Spinal cord (tissue), 9 donors: ENCODE measurements at regions not wholly inside any gene's neighbourhood (a gene's known extent, or its start where the extent isn't known, plus 50 kb on each side); places are given as distances from the start of the nearest gene placed in this dataset.
A peak's percentile ranks its signal among the peaks of the same experiment; 100 is the strongest.
"Not testable (repeated sequence)": the region's sequence is repeated elsewhere in the genome, so short reads cannot be mapped to it uniquely, and the experiment has no call there.

Experiments used
- DNase-seq, 6 donors: peaks; one replicate each; pipeline versions ENCODE4 v3.0.0 to v3.0.0-alpha.2; 2013 to 2015; ENCODE audit warnings: low spot score in 6 of 6, low read depth in 4 of 6
- H3K27ac ChIP-seq: one replicate; pipeline ENCODE4 v1.5.1; 2013; ENCODE audit warnings: low read depth, low read length, control low read depth
- H3K27me3 ChIP-seq: one replicate; pipeline ENCODE4 v1.6.1; 2013; ENCODE audit warnings: low read length; ENCODE audit not compliant: control insufficient read depth, insufficient read depth
- H3K36me3 ChIP-seq: one replicate; pipeline ENCODE4 v1.6.1; 2013; ENCODE audit warnings: low read length; ENCODE audit not compliant: control insufficient read depth, insufficient read depth
- H3K4me1 ChIP-seq: one replicate; pipeline ENCODE4 v1.6.1; 2013; ENCODE audit warnings: low read length; ENCODE audit not compliant: control insufficient read depth, insufficient read depth
- H3K4me3 ChIP-seq: one replicate; pipeline ENCODE4 v1.5.1; 2013; ENCODE audit warnings: low read depth, low read length, control low read depth
- H3K9me3 ChIP-seq: one replicate; pipeline ENCODE4 v1.6.1; 2013; ENCODE audit warnings: low read length; ENCODE audit not compliant: control insufficient read depth, insufficient read depth
- WGBS: methylation state at CpG from one replicate; pipeline ENCODE4 v1.1.5; 2013; ENCODE audit warnings: missing lambda C conversion rate; ENCODE audit not compliant: insufficient coverage; 5-methylcytosine and 5-hydroxymethylcytosine counted together
- donor health status: healthy.

DNA sequence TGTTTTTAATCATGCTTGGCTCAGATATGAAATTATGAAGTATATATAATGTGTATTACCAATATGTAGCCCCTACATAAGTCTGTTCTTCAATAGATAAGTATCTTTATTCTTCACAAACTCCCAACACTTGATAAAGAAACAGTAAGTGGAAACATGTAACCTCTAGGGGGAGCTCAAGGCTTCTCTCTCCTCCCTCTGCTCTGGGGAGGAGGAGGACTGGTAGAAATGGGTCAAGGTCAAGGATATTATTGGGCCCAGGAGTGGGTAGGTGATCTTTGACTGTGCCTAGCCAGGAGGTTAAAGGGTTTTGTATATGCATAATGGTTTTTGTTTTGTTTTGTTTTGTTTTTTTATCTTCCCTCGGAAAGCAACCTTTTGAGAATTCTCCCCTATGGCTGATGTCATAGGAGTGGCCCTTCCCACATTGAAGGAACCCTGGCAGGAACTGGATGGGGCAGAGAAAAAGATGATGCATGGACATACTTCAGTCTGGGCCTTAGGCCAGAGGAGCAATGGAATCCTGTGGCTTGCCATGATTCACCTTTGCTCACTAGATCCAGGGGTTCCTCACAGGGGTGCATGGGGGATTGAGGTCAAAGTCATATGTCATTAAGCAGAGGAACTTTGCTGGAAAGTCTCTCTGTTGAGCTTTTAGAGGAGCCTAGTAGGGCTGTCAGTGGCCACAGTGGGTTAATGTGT is 460.3 kb downstream of the MID1IP1 start:
- Histone ChIP-seq H3K4me3 (no peak overlapping the region), H3K36me3 (no peaks in the 10 kb centered on the region), H3K9me3 (no peaks in the 10 kb centered on the region), H3K27ac (no peak overlapping the region), H3K4me1 (no peaks in the 10 kb centered on the region), H3K27me3 (peaks cover 2% of the 10 kb centered on the region)
- peak in 3 of 6 donors; percentile 1 to 61 (median 42) for DNase-seq
- WGBS: no CpG with 5 or more reads among the region's 1 CpG

DNA sequence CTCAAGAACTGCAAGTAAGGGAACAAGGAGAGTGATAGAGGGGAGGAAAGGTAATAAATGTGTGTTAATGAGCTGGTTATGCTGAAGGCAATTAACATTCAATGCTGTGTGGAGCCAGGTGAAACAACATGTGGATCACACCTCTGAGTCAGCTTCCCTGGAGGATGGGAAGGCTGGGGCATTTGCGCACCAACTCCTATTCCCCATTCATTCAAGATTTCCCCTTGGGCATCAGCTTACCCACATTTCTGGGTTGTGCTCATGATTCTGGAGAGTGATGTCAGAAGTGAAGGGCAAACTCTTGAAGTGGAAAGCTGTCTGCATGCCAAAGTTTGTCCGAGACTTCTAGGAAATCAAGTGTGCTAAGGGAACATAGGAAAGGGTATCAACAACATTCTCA is 461.4 kb downstream of the MID1IP1 start:
- peaks cover 2% of the 10 kb centered on the region for H3K27me3 ChIP-seq
- no peaks in the 10 kb centered on the region for H3K4me1 ChIP-seq
- no peaks in the 10 kb centered on the region for H3K9me3 ChIP-seq
- no peak overlapping the region for H3K4me3 ChIP-seq
- H3K36me3 ChIP-seq: no peaks in the 10 kb centered on the region
- no peak overlapping the region for H3K27ac ChIP-seq
- no peak for DNase-seq
- WGBS: no CpG with 5 or more reads among the region's 2 CpGs

DNA sequence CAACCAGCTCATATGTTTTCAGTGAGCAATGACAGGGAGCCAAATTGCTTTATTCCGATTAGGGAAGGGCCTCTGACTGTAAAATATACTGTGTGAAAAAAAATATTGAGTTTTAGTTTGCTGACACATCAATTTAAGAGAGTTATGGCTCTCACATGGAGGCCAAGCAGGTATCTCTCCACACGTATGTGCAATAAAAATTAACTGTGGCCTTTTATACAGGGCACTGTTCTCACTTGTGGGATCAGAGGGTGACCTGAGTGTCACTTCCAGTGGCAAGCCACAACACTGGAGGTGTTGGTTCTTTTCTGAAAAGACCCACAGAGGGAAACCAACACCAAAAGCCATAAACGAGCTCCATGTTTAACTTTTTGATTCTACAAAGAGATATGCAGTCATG is 462.8 kb downstream of the MID1IP1 start:
- 65% methylated on average over 2 of the region's 3 CpGs for WGBS
- no peaks in the 10 kb centered on the region for H3K36me3 ChIP-seq

DNA sequence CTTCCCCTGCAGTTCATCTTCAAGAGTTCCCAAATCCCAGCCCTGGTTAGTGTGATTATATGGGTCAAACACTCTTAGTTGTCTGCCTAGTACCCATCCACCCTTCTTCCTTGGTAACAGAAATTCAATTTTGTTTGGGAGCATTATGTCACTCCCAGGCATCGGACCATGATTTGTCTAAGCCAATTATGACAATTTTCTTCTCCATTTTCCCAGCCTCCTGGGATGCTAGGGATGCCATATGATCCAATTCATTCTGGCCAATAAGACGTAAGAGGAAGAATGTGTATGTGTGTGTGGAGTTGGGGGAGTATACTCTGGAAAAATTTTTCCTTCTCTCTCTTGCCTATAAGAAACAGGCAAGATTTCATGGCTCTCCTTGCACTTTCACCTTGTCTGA is 465.9 kb downstream of the MID1IP1 start:
- WGBS: no CpG with 5 or more reads among the region's 2 CpGs
- Histone ChIP-seq H3K27ac (no peak overlapping the region), H3K9me3 (no peaks in the 10 kb centered on the region), H3K4me1 (no peaks in the 10 kb centered on the region), H3K4me3 (no peak overlapping the region), H3K27me3 (no peaks in the 10 kb centered on the region), H3K36me3 (no peaks in the 10 kb centered on the region)
- DNase-seq: no peak

More for the DNA sequence above, 462.8 kb downstream of the MID1IP1 start:
- DNase-seq: no peak
- Histone ChIP-seq H3K4me1 (no peaks in the 10 kb centered on the region), H3K27me3 (peaks cover 2% of the 10 kb centered on the region), H3K27ac (no peak overlapping the region), H3K9me3 (no peaks in the 10 kb centered on the region), H3K4me3 (no peak overlapping the region)

DNA sequence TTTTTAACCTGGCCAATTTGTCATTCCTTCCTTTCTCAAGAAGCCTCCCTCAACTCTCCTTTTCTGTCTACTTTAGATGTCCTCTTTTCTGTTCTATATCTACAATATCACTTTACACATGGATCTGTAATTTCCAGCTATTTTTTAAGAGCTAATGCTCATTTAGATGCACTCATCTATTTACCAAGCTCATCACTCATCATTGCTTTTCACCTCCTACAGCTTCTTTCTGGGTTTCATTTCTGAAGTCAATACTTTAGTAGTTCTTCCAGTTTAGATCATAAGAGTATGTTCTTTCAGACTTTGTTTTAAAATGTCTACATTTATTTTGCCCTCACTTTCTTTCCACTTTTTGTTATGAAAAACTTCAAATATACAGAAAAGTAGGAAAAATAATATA is 466.9 kb downstream of the MID1IP1 start:
- Histone ChIP-seq H3K36me3 (no peaks in the 10 kb centered on the region), H3K27me3 (no peaks in the 10 kb centered on the region), H3K4me1 (no peaks in the 10 kb centered on the region), H3K9me3 (no peaks in the 10 kb centered on the region), H3K27ac (no peak overlapping the region), H3K4me3 (no peak overlapping the region)
- DNase-seq: no peak

DNA sequence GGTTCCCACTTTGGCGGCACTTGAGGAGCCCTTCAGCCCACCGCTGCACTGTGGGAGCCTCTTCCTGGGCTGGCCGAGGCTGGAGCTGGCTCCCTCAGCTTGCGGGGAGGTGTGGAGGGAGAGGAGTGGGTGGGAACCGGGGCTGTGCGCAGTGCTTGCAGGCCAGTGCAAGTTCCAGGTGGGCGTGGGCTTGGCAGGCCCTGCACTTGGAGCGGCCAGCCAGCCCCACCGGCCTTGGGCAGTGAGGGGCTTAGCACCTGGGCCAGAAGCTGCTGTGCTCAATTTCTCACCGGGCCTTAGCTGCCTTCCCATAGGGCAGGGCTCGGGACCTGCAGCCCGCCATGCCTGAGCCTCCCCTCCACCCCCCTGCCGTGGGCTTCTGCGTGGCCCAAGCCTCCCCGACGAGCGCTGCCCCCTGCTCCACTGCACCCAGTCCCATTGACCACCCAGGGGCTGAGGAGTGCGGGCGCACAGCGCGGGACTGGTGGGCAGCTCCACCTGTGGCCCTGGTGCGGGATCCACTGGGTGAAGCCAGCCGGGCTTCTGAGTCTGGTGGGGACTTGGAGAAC is 474.3 kb downstream of the MID1IP1 start:
- Histone ChIP-seq H3K4me1 (no peaks in the 10 kb centered on the region), H3K27ac (no peak overlapping the region), H3K9me3 (no peaks in the 10 kb centered on the region), H3K27me3 (no peaks in the 10 kb centered on the region), H3K4me3 (no peak overlapping the region), H3K36me3 (no peaks in the 10 kb centered on the region)
- WGBS: 92% methylated on average over 16 of the region's 23 CpGs
- no peak for DNase-seq

DNA sequence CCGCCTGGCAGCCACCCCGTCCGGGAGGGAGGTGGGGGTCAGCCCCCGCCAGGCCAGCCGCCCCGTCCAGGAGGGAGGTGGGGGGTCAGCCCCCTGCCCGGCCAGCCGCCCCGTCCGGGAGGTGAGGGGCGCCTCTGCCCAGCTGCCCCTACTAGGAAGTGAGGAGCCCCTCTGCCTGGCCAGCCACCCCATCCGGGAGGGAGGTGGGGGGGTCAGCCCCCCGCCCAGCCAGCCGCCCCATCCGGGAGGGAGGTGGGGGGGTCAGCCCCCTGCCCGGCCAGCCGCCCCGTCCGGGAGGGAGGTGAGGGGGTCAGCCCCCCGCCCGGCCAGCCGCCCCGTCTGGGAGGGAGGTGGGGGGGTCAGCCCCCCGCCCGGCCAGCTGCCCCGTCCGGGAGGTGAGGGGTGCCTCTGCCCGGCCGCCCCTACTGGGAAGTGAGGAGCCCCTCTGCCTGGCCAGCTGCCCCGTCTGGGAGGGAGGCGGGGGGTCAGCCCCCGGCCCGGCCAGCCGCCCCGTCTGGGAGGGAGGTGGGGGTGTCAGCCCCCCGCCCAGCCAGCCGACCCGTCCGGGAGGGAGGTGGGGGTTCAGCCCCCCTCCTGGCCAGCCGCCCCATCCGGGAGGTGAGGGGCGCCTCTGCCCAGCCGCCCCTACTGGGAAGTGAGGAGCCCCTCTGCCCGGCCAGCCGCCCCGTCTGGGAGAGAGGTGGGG is 476.6 kb downstream of the MID1IP1 start:
- DNase-seq, H3K4me3 ChIP-seq, H3K36me3 ChIP-seq, H3K27ac ChIP-seq, H3K27me3 ChIP-seq, H3K9me3 ChIP-seq, H3K4me1 ChIP-seq: not testable (repeated sequence)
- WGBS: 92% methylated on average over 13 of the region's 46 CpGs

DNA sequence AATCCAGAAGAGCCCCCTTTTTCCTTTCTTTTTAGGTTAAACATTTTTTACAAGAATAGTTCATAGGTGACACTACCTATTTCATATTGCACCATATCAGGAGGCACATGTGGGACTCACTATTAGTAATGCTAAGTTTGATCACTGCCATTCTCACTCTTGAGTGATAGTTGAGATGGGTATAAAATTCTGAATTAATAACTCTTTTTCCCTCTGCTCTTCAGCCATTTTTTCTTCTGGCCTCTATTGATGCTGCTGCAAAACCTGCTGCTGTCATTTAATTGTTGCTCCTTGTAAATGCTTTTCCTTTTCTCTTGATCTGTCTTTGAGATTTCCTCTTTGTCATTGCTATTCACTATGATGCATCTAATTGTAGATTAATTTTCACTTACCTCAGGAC is 482.0 kb downstream of the MID1IP1 start:
- Histone ChIP-seq H3K4me1 (no peaks in the 10 kb centered on the region), H3K36me3 (no peaks in the 10 kb centered on the region), H3K4me3 (no peak overlapping the region), H3K27ac (no peak overlapping the region), H3K9me3 (peaks cover 8% of the 10 kb centered on the region), H3K27me3 (no peaks in the 10 kb centered on the region)
- DNase-seq: no peak

DNA sequence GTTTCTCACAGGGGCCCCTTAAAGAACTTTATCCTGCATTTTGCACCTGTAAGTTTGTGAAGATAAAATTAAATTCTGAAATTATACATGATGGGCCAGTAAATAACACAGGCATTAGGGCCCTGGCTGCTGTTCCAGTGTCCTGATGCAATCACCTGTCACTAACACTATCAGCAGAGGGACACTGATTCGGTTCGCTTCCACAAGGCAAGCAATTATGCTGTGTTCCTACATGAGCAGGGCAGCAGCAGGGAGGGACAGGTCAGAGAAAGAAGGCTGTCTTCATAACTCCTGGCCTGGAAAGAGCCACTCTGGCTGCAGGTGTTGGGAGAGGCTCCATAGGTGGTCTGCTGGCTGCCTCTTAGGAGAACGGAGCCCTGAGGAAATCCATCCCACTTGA is 487.3 kb downstream of the MID1IP1 start:
- H3K27me3 ChIP-seq: peaks cover 5% of the 10 kb centered on the region
- DNase-seq: no peak
- no peak overlapping the region for H3K4me3 ChIP-seq
- no peaks in the 10 kb centered on the region for H3K36me3 ChIP-seq
- no peak overlapping the region for H3K27ac ChIP-seq
- no peaks in the 10 kb centered on the region for H3K4me1 ChIP-seq
- H3K9me3 ChIP-seq: peaks cover 3% of the 10 kb centered on the region
- 72% methylated on average over 2 of the region's 3 CpGs for WGBS

DNA sequence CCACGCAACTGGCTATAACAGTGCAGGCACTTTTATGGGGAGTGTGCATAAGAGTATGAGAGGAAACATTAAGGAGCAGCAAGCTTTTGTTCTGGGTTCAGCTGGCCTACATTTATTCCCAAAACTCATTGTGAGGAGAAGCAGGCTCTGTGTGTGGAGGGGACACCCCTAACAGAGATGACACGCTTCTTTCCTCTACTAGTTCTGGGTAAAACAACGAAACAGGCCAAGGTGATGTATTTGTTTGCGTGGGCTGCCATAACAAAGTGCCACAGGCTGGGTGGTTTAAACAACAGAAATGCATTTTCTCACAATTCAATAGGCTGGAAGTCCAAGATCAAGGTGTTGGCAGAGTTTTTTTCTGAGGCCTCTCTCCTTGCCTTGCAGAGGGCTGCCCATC is 488.6 kb downstream of the MID1IP1 start:
- Histone ChIP-seq H3K9me3 (peaks cover 4% of the 10 kb centered on the region), H3K27ac (no peak overlapping the region), H3K36me3 (no peaks in the 10 kb centered on the region), H3K27me3 (peaks cover 5% of the 10 kb centered on the region), H3K4me3 (no peak overlapping the region), H3K4me1 (no peaks in the 10 kb centered on the region)
- no peak for DNase-seq
- WGBS: no CpG with 5 or more reads among the region's 4 CpGs
